Caki2 (cell line): ENCODE measurements at regions not wholly inside any gene's neighbourhood (a gene's known extent, or its start where the extent isn't known, plus 50 kb on each side); places are given as distances from the start of the nearest gene placed in this dataset.

Experiments
- DNase-seq: peaks from one replicate; pipeline ENCODE4 v3.0.0-alpha.2; 2015; ENCODE audit warnings: low read depth
- in situ Hi-C: cut with HindIII; loops from 2 replicates; pipeline ENCODE4 v1.10.0; 2016; ENCODE audit warnings: low sequenced_read_pairs, low pct_unique_long_range_greater_than_20kb, mixed read lengths

- DNase-seq, result no peak
- in situ Hi-C loops, result no loop called here
These were observed 111.7 kb upstream of the CCDC54 start for GRCh38 chr3:107265526-107265925.

- in situ Hi-C loops, result no loop called here
These were observed 108.8 kb upstream of the CCDC54 start for GRCh38 chr3:107268469-107268868.

GRCh38 chr3:107269136-107269535 lies 108.1 kb upstream of the CCDC54 start:
- in situ Hi-C loops, result no loop called here
- no peak for DNase-seq

More at GRCh38 chr3:107268469-107268868, 108.8 kb upstream of the CCDC54 start:
- no peak for DNase-seq

- peak; percentile 21 for DNase-seq
- in situ Hi-C loops, result no loop called here
These were observed 105.4 kb upstream of the CCDC54 start for GRCh38 chr3:107271787-107272387.

- no peak for DNase-seq
- in situ Hi-C loops, result no loop called here
These were observed 104.8 kb upstream of the CCDC54 start for GRCh38 chr3:107272471-107272870.

GRCh38 chr3:107272885-107273284 lies 104.4 kb upstream of the CCDC54 start:
- in situ Hi-C loops, result no loop called here

GRCh38 chr3:107273771-107274170 lies 103.5 kb upstream of the CCDC54 start:
- in situ Hi-C loops, result no loop called here
- DNase-seq, result no peak

More at GRCh38 chr3:107272885-107273284, 104.4 kb upstream of the CCDC54 start:
- no peak for DNase-seq

- in situ Hi-C loops, result no loop called here
- DNase-seq, result peak; percentile 2
These were observed 101.7 kb upstream of the CCDC54 start for GRCh38 chr3:107275511-107275910.

GRCh38 chr3:107283948-107284347 lies 93.3 kb upstream of the CCDC54 start:
- in situ Hi-C loops, result no loop called here

GRCh38 chr3:107284612-107285011 lies 92.6 kb upstream of the CCDC54 start:
- in situ Hi-C loops, result no loop called here
- DNase-seq, result no peak

More at GRCh38 chr3:107283948-107284347, 93.3 kb upstream of the CCDC54 start:
- no peak for DNase-seq

- no peak for DNase-seq
These were observed 92.0 kb upstream of the CCDC54 start for GRCh38 chr3:107285197-107285596.

GRCh38 chr3:107289354-107289753 lies 87.9 kb upstream of the CCDC54 start:
- in situ Hi-C loops, result no loop called here

More at GRCh38 chr3:107285197-107285596, 92.0 kb upstream of the CCDC54 start:
- in situ Hi-C loops, result no loop called here

GRCh38 chr3:107294117-107294516 lies 83.1 kb upstream of the CCDC54 start:
- in situ Hi-C loops, result no loop called here
- DNase-seq, result no peak

More at GRCh38 chr3:107289354-107289753, 87.9 kb upstream of the CCDC54 start:
- no peak for DNase-seq

GRCh38 chr3:107297597-107297996 lies 79.6 kb upstream of the CCDC54 start:
- DNase-seq, result no peak
- in situ Hi-C loops, result no loop called here

- in situ Hi-C loops, result no loop called here
- no peak for DNase-seq
These were observed 70.0 kb upstream of the CCDC54 start for GRCh38 chr3:107307205-107307604.

GRCh38 chr3:107308716-107309115 lies 68.5 kb upstream of the CCDC54 start:
- no peak for DNase-seq
- in situ Hi-C loops, result no loop called here

- DNase-seq, result no peak
- in situ Hi-C loops, result no loop called here
These were observed 67.9 kb upstream of the CCDC54 start for GRCh38 chr3:107309312-107309711.

GRCh38 chr3:107313711-107314110 lies 63.5 kb upstream of the CCDC54 start:
- in situ Hi-C loops, result no loop called here
- no peak for DNase-seq

GRCh38 chr3:107315141-107315540 lies 62.1 kb upstream of the CCDC54 start:
- in situ Hi-C loops, result no loop called here
- no peak for DNase-seq

- no peak for DNase-seq
- in situ Hi-C loops, result no loop called here
These were observed 53.5 kb upstream of the CCDC54 start for GRCh38 chr3:107323723-107324122.
